WTC11 (cell line): ENCODE measurements at regions not wholly inside any gene's neighbourhood (a gene's known extent, or its start where the extent isn't known, plus 50 kb on each side); places are given as distances from the start of the nearest gene placed in this dataset.

Source experiments
- ATAC-seq: fragments of 200-7000 bp; cut with Tn5 transposase; 2 replicates; pipeline ENCODE4 v1.10.0; 2021; ENCODE audit warnings: mild to moderate bottlenecking, moderate library complexity
- CTCF ChIA-PET: fragments of 300-600 bp; sonication (Branson Sonifier 250); formaldehyde crosslinking; loops from one replicate; lab custom pipeline; 2021; ENCODE audit warnings: antibody characterized with exemption; lab: Charles Lee
- POLR2A ChIA-PET: fragments of 350-600 bp; sonication (Branson Sonifier 250); formaldehyde crosslinking; loops from one replicate; lab custom pipeline; 2021; ENCODE audit warnings: antibody characterized with exemption; lab: Charles Lee
- DNase-seq: peaks from one replicate; pipeline ENCODE4 v3.0.0; 2021; ENCODE audit warnings: low spot score
- H3K27ac Mint-ChIP-seq: 2 replicates; pipeline ENCODE4 v1.8.0; 2021; ENCODE audit warnings: mixed read lengths
- H3K27me3 Mint-ChIP-seq: 2 replicates; pipeline ENCODE4 v1.8.0; 2021; ENCODE audit warnings: low read depth, mild to moderate bottlenecking, moderate library complexity, mixed read lengths
- H3K36me3 Mint-ChIP-seq: 2 replicates; pipeline ENCODE4 v1.8.0; 2021; ENCODE audit warnings: mixed read lengths
- H3K4me1 Mint-ChIP-seq: 2 replicates; pipeline ENCODE4 v1.8.0; 2022; ENCODE audit warnings: mixed read lengths
- H3K4me3 Mint-ChIP-seq: 2 replicates; pipeline ENCODE4 v1.8.0; 2021; ENCODE audit warnings: mild to moderate bottlenecking, moderate library complexity, mixed read lengths
- H3K9me3 Mint-ChIP-seq: 2 replicates; pipeline ENCODE4 v1.8.0; 2021; ENCODE audit warnings: mixed read lengths
- ARID4B ChIP-seq: sonication (generic); formaldehyde crosslinking; IDR thresholded peaks from 2 replicates; pipeline ENCODE4 v1.8.0; 2023; ENCODE audit warnings: missing genetic modification reagents, mild to moderate bottlenecking, borderline replicate concordance
- ATF6 ChIP-seq: sonication (generic); formaldehyde crosslinking; IDR thresholded peaks from 2 replicates; pipeline ENCODE4 v1.8.1; 2023; ENCODE audit warnings: mild to moderate bottlenecking, missing genetic modification reagents
- CREB1 ChIP-seq: sonication (generic); formaldehyde crosslinking; IDR thresholded peaks from 2 replicates; pipeline ENCODE4 v1.8.0; 2023; ENCODE audit warnings: mild to moderate bottlenecking, missing genetic modification reagents
- ELF4 ChIP-seq: sonication (generic); formaldehyde crosslinking; IDR thresholded peaks from 2 replicates; pipeline ENCODE4 v1.8.1; 2022; ENCODE audit warnings: low read depth, mild to moderate bottlenecking, moderate library complexity, missing genetic modification reagents
- ESRRA ChIP-seq: sonication (generic); formaldehyde crosslinking; IDR thresholded peaks from 2 replicates; pipeline ENCODE4 v1.8.1; 2022; ENCODE audit warnings: mild to moderate bottlenecking, missing genetic modification reagents, borderline replicate concordance
- FOXP4 ChIP-seq: sonication (generic); formaldehyde crosslinking; IDR thresholded peaks from 2 replicates; pipeline ENCODE4 v1.8.0; 2022; ENCODE audit warnings: mild to moderate bottlenecking, missing genetic modification reagents
- GTF2I ChIP-seq: fragments of 250-450 bp; sonication (Bioruptor Pico); conservative IDR thresholded peaks from 2 replicates; pipeline ENCODE4 v1.4.0; 2021; ENCODE audit warnings: mild to moderate bottlenecking
- MLX ChIP-seq: sonication (generic); formaldehyde crosslinking; IDR thresholded peaks from 2 replicates; pipeline ENCODE4 v1.8.1; 2023; ENCODE audit warnings: mild to moderate bottlenecking, missing genetic modification reagents, moderate library complexity
- NFE2L1 ChIP-seq: sonication (generic); formaldehyde crosslinking; IDR thresholded peaks from 2 replicates; pipeline ENCODE4 v1.8.1; 2023; ENCODE audit warnings: missing genetic modification reagents
- NFYB ChIP-seq: sonication (generic); formaldehyde crosslinking; conservative IDR thresholded peaks from 2 replicates; pipeline ENCODE4 v1.8.0; 2022; ENCODE audit warnings: low read depth, missing genetic modification reagents
- NR3C1 ChIP-seq: sonication (generic); formaldehyde crosslinking; conservative IDR thresholded peaks from 2 replicates; pipeline ENCODE4 v1.8.1; 2023; ENCODE audit warnings: low read depth, mild to moderate bottlenecking, missing genetic modification reagents
- RORB ChIP-seq: fragments of 250-450 bp; sonication (Bioruptor Pico); IDR thresholded peaks from 2 replicates; pipeline ENCODE4 v1.9.0; 2021; ENCODE audit warnings: mild to moderate bottlenecking
- SOX15 ChIP-seq: fragments of 250-450 bp; sonication (Bioruptor Pico); IDR thresholded peaks from 2 replicates; pipeline ENCODE4 v1.9.0; 2021; ENCODE audit warnings: mild to moderate bottlenecking
- TEAD4 ChIP-seq: sonication (generic); formaldehyde crosslinking; IDR thresholded peaks from 2 replicates; pipeline ENCODE4 v1.8.0; 2022; ENCODE audit warnings: mild to moderate bottlenecking, missing genetic modification reagents
- TP53 ChIP-seq: sonication (generic); formaldehyde crosslinking; IDR thresholded peaks from 2 replicates; pipeline ENCODE4 v1.8.1; 2023; ENCODE audit warnings: mild to moderate bottlenecking, missing genetic modification reagents
- ZBTB43 ChIP-seq: sonication (generic); formaldehyde crosslinking; IDR thresholded peaks from 2 replicates; pipeline ENCODE4 v1.8.1; 2023; ENCODE audit warnings: mild to moderate bottlenecking, missing genetic modification reagents
- ZNF121 ChIP-seq: sonication (generic); formaldehyde crosslinking; IDR thresholded peaks from 2 replicates; pipeline ENCODE4 v1.8.0; 2023; ENCODE audit warnings: missing genetic modification reagents
- ZNF219 ChIP-seq: sonication (generic); formaldehyde crosslinking; IDR thresholded peaks from 2 replicates; pipeline ENCODE4 v1.8.0; 2023; ENCODE audit warnings: missing genetic modification reagents, mild to moderate bottlenecking, borderline replicate concordance
- ZNF263 ChIP-seq: sonication (generic); formaldehyde crosslinking; IDR thresholded peaks from 2 replicates; pipeline ENCODE4 v1.8.1; 2022; ENCODE audit warnings: low read depth, mild to moderate bottlenecking, moderate library complexity, missing genetic modification reagents
- ZNF396 ChIP-seq: fragments of 250-450 bp; sonication (Bioruptor Pico); IDR thresholded peaks from 2 replicates; pipeline ENCODE4 v1.8.0; 2021; ENCODE audit warnings: mild to moderate bottlenecking, moderate library complexity, borderline replicate concordance
- ZNF532 ChIP-seq: fragments of 250-450 bp; sonication (Bioruptor Pico); IDR thresholded peaks from 2 replicates; pipeline ENCODE4 v1.9.0; 2021; ENCODE audit warnings: mild to moderate bottlenecking, borderline replicate concordance

GRCh38 chr13:111880185-111880584, 186.8 kb upstream of the SOX1 start:
- H3K27ac Mint-ChIP-seq: no peak overlapping the region
- H3K36me3 Mint-ChIP-seq: no peaks in the 10 kb centered on the region
- no peak overlapping the region for H3K4me3 Mint-ChIP-seq
- ChIA-PET POLR2A (no interaction called here), CTCF (interaction anchor here (0.9 kb wide), 1 partner anchor 406 kb away, joined by 3 read pairs; no protein-coding TSS in a partner anchor)
- TF ChIP-seq GTF2I (no peak), ATF6 (CRISPR knock-in tag) (no peak), SOX15 (CRISPR knock-in tag) (no peak), TEAD4 (no peak), NR3C1 (CRISPR knock-in tag) (no peak), ZNF263 (CRISPR knock-in tag) (peak; percentile 36; the same call in 1 of the 2 replicates), ELF4 (CRISPR knock-in tag) (no peak), ZNF121 (no peak)
- DNase-seq (no peak), ATAC-seq (peak; percentile 39)
- no peaks in the 10 kb centered on the region; the same call in 1 of the 2 replicates for H3K27me3 Mint-ChIP-seq
- H3K9me3 Mint-ChIP-seq: no peaks in the 10 kb centered on the region
- peaks cover 10% of the 10 kb centered on the region for H3K4me1 Mint-ChIP-seq

GRCh38 chr13:111881700-111882099, 185.2 kb upstream of the SOX1 start:
- CTCF ChIA-PET: no interaction called here

More at GRCh38 chr13:111881700-111882099, 185.2 kb upstream of the SOX1 start:
- H3K4me1 Mint-ChIP-seq: peaks cover 10% of the 10 kb centered on the region
- H3K36me3 Mint-ChIP-seq: no peaks in the 10 kb centered on the region
- ATAC-seq (no peak), DNase-seq (no peak)
- H3K27ac Mint-ChIP-seq: no peak overlapping the region
- H3K9me3 Mint-ChIP-seq: peaks cover 4% of the 10 kb centered on the region; the same call in 1 of the 2 replicates
- no peak overlapping the region for H3K4me3 Mint-ChIP-seq
- peaks cover 4% of the 10 kb centered on the region for H3K27me3 Mint-ChIP-seq
- POLR2A ChIA-PET: interaction anchor here (0.6 kb wide), 1 partner anchor 180 kb away, joined by 4 read pairs; no protein-coding TSS in a partner anchor
- TF ChIP-seq CREB1 (CRISPR knock-in tag) (no peak), ARID4B (CRISPR knock-in tag) (no peak), RORB (CRISPR knock-in tag) (no peak), FOXP4 (no peak), ESRRA (no peak), ZNF219 (CRISPR knock-in tag) (no peak), MLX (CRISPR knock-in tag) (no peak), ZNF396 (CRISPR knock-in tag) (no peak), TP53 (no peak), ZNF532 (CRISPR knock-in tag) (no peak), NFE2L1 (CRISPR knock-in tag) (no peak), NFYB (CRISPR knock-in tag) (no peak), ZBTB43 (CRISPR knock-in tag) (no peak)
